GM19043 (cell line): ENCODE measurements at regions not wholly inside any gene's neighbourhood (a gene's known extent, or its start where the extent isn't known, plus 50 kb on each side); places are given as distances from the start of the nearest gene placed in this dataset.

ENCODE experiments used
- ATAC-seq: cut with Tn5 transposase; IDR thresholded peaks from one replicate; pipeline ENCODE4 v1.9.1; 2021; ENCODE audit warnings: low read depth; ENCODE audit not compliant: unreplicated experiment

- no peak for ATAC-seq
These were observed 235.6 kb downstream of the SCG2 start for GRCh38 chr2:223366566-223366965.

DNA sequence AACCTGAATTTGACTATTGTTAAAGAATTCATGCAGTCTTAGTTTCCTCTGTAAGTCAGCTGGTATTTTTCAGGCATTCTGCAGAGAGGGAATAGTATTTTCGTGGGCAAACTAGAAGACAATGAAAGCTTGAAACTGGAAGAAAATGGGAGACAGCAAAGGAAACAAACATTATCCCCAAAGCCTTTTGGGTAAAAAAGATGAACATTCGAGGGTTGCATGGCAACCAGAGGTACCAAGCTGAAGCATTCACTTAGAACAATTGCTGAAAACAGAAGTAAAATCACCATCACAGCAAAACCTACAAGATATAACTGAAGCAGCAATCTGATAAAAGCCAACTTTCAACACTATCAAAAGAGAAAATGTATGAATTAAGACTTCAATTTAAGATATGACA, 233.7 kb downstream of the SCG2 start:
- no peak for ATAC-seq

- no peak for ATAC-seq
These were observed 232.3 kb downstream of the SCG2 start for GRCh38 chr2:223369889-223370288.

- ATAC-seq, result no peak
These were observed 218.8 kb downstream of the SCG2 start for GRCh38 chr2:223383315-223383714.

DNA sequence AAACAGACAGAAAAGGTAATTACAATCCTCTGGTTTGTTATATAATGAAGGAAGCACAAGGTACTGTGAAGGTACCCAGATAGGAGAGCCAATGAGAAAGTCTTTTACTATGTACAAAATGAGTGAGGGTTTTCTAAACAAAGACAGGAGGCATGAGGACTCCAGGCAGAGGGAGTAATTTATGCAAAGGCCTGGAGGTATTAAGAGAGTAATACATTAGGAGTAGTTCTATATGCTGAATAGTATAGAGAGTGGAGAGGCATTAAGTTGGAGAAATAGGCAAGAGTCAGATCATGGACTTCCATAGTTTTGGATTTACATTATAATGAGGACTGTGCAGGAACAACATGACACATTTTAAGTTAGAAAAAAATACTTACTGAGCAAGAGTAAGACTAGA, 216.0 kb downstream of the SCG2 start:
- ATAC-seq, result no peak

- ATAC-seq, result no peak
These were observed 215.2 kb downstream of the SCG2 start for GRCh38 chr2:223386984-223387383.

DNA sequence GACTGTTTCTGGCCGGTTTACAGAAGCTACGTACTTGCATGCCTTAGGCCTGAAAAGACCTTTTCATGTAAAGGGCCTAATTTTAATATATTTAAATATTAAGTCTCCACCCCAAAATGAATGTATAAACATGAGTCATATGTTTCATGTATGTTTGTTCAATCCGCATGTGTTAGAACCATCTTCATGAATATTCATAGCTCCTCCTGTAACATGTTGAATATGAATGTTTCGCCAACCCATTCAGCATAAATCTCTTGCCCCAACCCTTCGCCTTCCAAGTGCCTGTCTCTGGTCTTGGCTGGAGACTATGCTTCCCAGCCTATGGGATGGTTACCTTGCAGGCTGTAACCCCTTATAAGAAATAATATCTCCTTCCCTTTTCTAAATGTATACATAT, 212.5 kb downstream of the SCG2 start:
- no peak for ATAC-seq

DNA sequence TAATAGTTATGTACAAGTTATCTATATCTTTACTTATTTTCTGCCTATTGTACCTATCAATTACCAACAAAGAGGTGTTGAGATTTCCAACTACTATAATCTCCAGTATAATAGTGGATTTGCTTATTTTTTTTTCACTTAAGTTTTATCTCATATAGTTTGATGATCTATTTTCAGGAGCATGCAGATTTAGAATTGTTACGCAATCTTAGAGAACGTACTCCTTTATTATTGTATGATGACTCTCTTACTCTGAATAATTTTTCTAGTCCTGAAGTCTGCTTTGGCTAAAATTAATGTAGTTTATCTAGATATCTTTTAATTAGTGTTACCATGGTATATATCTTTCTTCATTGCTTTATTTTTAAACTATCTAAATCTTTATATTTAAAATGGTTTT, 205.2 kb downstream of the SCG2 start:
- ATAC-seq, result no peak

DNA sequence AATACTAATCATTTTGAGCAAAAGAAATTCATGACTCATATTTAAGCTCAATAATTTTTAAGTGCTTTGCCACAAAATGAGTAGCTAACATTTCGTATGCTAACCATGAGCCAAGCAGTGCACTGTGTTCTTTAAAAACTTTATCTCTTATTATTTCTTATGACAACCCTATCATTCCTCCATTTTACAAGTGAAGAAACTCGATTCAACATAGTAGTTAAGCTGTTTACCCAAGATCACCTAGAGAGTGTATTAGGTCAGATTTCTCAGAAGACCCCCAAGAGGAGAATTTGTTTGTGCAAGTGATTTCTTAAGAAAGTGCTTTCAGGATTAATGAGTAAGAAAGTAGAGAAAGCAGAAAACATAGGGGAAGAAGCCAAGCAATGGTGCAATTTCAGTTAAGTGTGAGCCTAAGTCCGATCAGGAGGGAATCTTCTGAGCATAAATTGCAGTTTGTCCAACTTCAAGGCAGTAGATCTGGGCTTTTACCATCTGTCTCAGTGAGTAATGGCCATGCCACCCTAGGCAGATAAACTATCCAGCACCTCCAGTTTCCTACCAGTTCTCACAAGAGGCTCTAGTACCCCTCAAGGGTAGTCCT, 202.7 kb downstream of the SCG2 start:
- no peak for ATAC-seq

GRCh38 chr2:223404616-223405015, 197.5 kb downstream of the SCG2 start:
- no peak for ATAC-seq

DNA sequence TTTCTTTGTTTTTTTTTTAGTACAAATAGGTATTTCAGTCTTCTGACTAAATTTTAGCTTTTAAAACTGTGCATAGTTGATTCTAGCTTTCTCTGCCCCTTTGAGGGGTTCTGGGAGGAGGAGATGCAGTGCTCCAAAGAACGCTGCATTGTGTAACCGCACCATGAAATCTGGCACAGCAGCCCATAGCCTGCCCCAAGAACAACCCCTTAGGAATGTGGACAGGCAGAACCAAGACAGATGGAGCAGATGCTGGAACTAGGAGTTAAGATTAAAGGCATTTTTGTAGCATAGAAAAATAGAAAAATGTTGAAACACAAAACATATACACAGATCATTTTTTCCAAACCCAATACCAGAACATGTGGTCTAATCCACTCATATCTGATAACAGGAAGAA, 187.5 kb downstream of the SCG2 start:
- no peak for ATAC-seq

- ATAC-seq, result no peak
These were observed 187.1 kb downstream of the SCG2 start for GRCh38 chr2:223415071-223415470.

DNA sequence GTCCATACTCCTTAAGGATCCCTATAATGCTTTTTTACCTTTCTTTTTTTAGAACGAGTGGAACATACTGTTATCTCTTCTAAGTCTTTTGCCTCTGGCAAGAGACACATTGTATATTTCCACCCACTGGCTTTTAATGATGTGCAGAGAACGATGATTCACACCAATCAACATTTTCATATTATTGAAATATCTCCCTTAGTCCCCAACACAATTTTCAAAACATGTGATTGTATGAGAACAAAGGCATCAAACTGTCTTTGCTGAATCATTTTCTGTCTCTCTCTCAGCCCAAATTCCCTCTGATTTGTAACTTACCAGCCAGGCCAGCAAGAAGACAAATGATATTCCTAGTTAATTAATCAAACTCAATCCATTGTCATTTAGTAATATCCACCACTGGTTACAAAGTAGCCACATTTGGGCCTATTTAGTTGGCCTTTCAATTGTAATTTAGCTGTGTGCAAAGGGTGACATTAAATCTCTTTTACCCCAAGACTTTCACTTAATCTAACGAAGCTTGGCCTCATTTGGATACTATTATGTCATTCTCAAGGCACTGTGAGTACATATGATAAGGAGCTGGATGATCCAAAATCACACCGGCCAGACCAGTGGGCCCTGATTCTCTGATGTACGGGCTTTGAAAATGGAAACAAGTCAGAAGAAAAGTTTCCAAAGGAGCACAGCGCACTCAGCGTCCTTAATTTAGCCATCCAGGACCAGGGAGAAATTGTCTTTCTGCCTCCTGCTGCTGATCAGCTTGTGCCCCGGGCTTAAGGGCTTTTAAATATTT, 185.1 kb downstream of the SCG2 start:
- no peak for ATAC-seq

- ATAC-seq, result no peak
These were observed 184.0 kb downstream of the SCG2 start for GRCh38 chr2:223418131-223418530.

GRCh38 chr2:223418604-223419199, 183.5 kb downstream of the SCG2 start:
- no peak for ATAC-seq

DNA sequence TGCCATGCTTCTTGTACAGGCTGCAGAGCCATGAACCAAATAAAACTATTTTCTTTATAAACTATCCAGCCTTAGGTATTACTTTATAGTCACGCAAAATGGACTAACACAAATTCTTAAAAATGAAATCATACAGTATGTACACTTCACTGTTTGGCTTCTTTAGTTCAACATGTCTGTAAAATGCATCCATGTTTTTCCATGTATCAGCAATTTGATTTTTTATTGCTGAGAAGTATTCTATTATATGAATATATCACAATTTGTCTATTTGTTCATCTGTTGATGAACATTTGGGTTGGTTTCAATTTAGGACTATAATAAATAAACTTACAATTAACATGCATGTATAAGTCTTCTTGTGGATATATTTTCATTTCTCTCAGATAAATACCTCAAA, 182.1 kb downstream of the SCG2 start:
- ATAC-seq, result no peak

GRCh38 chr2:223431479-223431878, 170.7 kb downstream of the SCG2 start:
- no peak for ATAC-seq

- no peak for ATAC-seq
These were observed 168.7 kb downstream of the SCG2 start for GRCh38 chr2:223433461-223433860.

DNA sequence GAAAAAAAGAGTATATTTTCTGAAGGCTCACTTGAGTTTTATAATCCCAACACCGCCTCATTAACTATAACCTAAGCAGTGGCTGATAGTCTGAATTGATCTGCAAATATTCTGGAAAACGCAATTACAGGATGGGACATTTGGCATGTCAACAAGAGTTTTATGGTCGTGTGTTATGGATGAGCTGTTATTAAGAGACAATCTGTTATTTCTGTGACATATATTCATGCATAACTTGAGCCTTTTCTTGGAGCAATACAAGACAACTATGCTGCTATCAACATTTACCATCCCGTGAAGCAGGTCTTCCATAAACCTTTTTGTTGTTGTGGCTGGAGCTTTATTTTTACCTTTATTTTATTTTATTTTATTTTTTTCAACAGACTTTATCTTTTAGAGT, 164.4 kb downstream of the SCG2 start:
- ATAC-seq, result no peak

DNA sequence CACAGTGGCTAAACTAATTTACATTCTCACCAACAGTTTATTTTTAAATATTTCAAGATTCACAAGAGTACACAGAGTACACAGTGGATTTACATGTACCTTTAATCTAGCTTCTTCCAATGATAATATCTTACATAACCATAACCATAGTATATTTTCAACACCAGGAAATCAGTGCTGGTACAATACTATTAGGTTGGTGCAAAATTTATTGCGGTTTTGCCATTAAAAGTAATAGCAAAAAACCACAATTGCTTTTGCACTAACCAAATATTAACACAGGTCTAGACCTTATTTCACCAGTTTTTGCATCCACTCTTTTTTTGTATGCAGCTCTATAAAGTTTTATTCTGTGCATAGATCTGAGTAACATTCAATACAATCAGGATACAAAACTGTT, 163.0 kb downstream of the SCG2 start:
- no peak for ATAC-seq

GRCh38 chr2:223439786-223440185, 162.4 kb downstream of the SCG2 start:
- no peak for ATAC-seq

DNA sequence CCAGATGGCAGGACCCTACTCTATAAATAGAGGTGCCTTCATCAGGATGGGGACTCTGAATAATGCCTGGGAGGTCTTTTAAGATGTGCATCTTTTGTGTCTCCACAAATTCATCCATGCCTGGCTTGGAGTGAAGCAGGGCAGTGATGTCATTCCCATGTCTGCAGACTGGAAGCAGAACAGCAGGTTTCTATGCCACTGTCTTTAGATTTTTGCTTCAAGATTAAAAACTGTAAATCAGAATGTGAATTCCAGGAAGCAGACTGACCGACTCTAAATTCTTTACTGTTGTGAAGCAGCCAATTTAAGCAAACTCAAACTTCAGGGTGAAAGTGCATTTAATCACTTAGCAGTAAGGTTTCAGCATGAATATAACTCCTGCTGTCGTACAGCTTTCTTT, 159.3 kb downstream of the SCG2 start:
- no peak for ATAC-seq
